K562 (cell line): ENCODE measurements at regions not wholly inside any gene's neighbourhood (a gene's known extent, or its start where the extent isn't known, plus 50 kb on each side); places are given as distances from the start of the nearest gene placed in this dataset.

ENCODE experiments used
- ATAC-seq: fragments of 200-7000 bp; cut with Tn5 transposase; 3 replicates; pipeline ENCODE4 v1.9.1; 2020; ENCODE audit warnings: moderate library complexity
- BruUV-seq: library from RNA; stranded (reverse); fragments of 400-500 nt; replicated peaks from 2 replicates; lab custom pipeline; 2021; lab: Mats Ljungman, UMichigan
- CTCF ChIA-PET: fragments of 300-600 bp; formaldehyde crosslinking; extraction: SDS; loops from one replicate; lab custom pipeline; 2021; ENCODE audit warnings: low intra/inter-chr PET ratio; lab: Yijun Ruan, JAX
- POLR2A ChIA-PET: fragments of 300-600, 350-650 bp; sonication (Branson Sonifier 250); formaldehyde crosslinking; extraction: SDS; loops from one replicate; lab custom pipeline; 2021; ENCODE audit warnings: antibody characterized with exemption, inconsistent platforms; lab: Yijun Ruan, JAX
- DNase-seq, 4 experiments: peaks; one replicate each; pipeline versions ENCODE4 v3.0.0 to v3.0.0-alpha.2; 2011 to 2018; ENCODE audit warnings: low spot score in 3 of 4, mixed read lengths in 3 of 4; ENCODE audit errors: extremely low read depth in 1 of 4
- FAIRE-seq: peaks from 2 replicates; lab custom pipeline; 2011; peaks lifted over from hg19 to GRCh38; lab: Jason Lieb, UNC
- H2AFZ ChIP-seq: 2 replicates; pipeline ENCODE4 v1.6.0; 2011; ENCODE audit warnings: low read depth, low read length, control low read depth, inconsistent platforms
- H3K27ac ChIP-seq: fragments of 200-600 bp; 3 replicates; pipeline ENCODE4 v1.8.0; 2011; ENCODE audit warnings: low read depth, mild to moderate bottlenecking, control low read depth, inconsistent platforms, low read length, moderate library complexity, mixed read lengths; ENCODE audit errors: extremely low read depth
- H3K27me3 ChIP-seq, 2 experiments: fragments of 300-600 bp in 1 of 2; 2 replicates in 1 of 2; 3 replicates in 1 of 2; pipeline versions ENCODE4 v1.6.0 to v1.8.0; 2011; ENCODE audit warnings: inconsistent platforms in 2 of 2, low read length in 2 of 2, mild to moderate bottlenecking in 1 of 2, mixed read lengths in 1 of 2, moderate library complexity in 1 of 2; ENCODE audit not compliant: control insufficient read depth in 2 of 2, insufficient read depth in 2 of 2
- H3K36me3 ChIP-seq: fragments of 300-600 bp; 3 replicates; pipeline ENCODE4 v1.8.0; 2011; ENCODE audit warnings: mild to moderate bottlenecking, low read length, inconsistent platforms; ENCODE audit not compliant: control insufficient read depth, insufficient read depth
- H3K4me1 ChIP-seq, 2 experiments: fragments of 200-600 bp in 1 of 2; replicated peaks in 1 of 2; 2 replicates in 1 of 2; 3 replicates in 1 of 2; pipeline versions ENCODE4 v1.5.1 to v1.8.0; 2011; ENCODE audit warnings: inconsistent platforms in 2 of 2, low read length in 2 of 2, mild to moderate bottlenecking in 1 of 2, mixed read lengths in 1 of 2, moderate library complexity in 1 of 2; ENCODE audit not compliant: control insufficient read depth in 2 of 2, insufficient read depth in 2 of 2
- H3K4me2 ChIP-seq: 2 replicates; pipeline ENCODE4 v1.6.1; 2011; ENCODE audit warnings: low read length, control low read depth, inconsistent platforms, mixed read lengths; ENCODE audit not compliant: insufficient read depth
- H3K4me3 ChIP-seq: fragments of 200-600 bp; sonication (generic), shearing (Covaris generic); 2 replicates; pipeline ENCODE4 v1.5.1; 2016; ENCODE audit warnings: control low read depth, inconsistent platforms
- H3K79me2 ChIP-seq: fragments of 200-600 bp; 3 replicates; pipeline ENCODE4 v1.8.0; 2011; ENCODE audit warnings: low read length, inconsistent platforms; ENCODE audit not compliant: control insufficient read depth, insufficient read depth
- H3K9ac ChIP-seq, 2 experiments: 2 replicates each; pipeline versions ENCODE4 v1.6.0 to v1.6.1; 2011; ENCODE audit warnings: low read depth in 2 of 2, low read length in 2 of 2, control low read depth in 1 of 2, inconsistent platforms in 1 of 2, mild to moderate bottlenecking in 1 of 2, mixed read lengths in 1 of 2; ENCODE audit not compliant: insufficient read depth in 1 of 2
- H3K9me1 ChIP-seq: one replicate; pipeline ENCODE4 v1.6.0; 2011; ENCODE audit warnings: inconsistent platforms, mild to moderate bottlenecking, low read length, moderate library complexity; ENCODE audit not compliant: control insufficient read depth, insufficient read depth
- H3K9me3 ChIP-seq: replicated peaks from 2 replicates; pipeline ENCODE4 v1.5.1; 2011; ENCODE audit warnings: low read depth, low read length, inconsistent platforms; ENCODE audit not compliant: control insufficient read depth, insufficient read depth
- H4K20me1 ChIP-seq: replicated peaks from 2 replicates; pipeline ENCODE4 v1.6.1; 2011; ENCODE audit warnings: low read length, inconsistent platforms, mixed read lengths; ENCODE audit not compliant: control insufficient read depth, insufficient read depth
- FOXA3 ChIP-seq, 2 experiments: fragments of 450-650 bp in 1 of 2; sonication (generic) in 1 of 2; formaldehyde crosslinking; IDR thresholded peaks in 1 of 2; conservative IDR thresholded peaks in 1 of 2; 2 replicates each; pipeline versions ENCODE4 v1.4.0 to v1.8.0; 2020 to 2022; ENCODE audit warnings: mild to moderate bottlenecking in 2 of 2, missing genetic modification reagents in 1 of 2
- THAP7 ChIP-seq: fragments of 250-450 bp; sonication (Bioruptor Pico); IDR thresholded peaks from 2 replicates; pipeline ENCODE4 v1.5.0; 2021
- ZBTB9 ChIP-seq: fragments of 450-650 bp; formaldehyde crosslinking; IDR thresholded peaks from 2 replicates; pipeline ENCODE4 v1.4.0; 2020; ENCODE audit warnings: mild to moderate bottlenecking, moderate library complexity
- WGBS: fragments of 100-300 bp; shearing (Covaris generic); methylation state at CpG from one replicate; pipeline ENCODE4 v1.1.6; 2016; ENCODE audit warnings: low coverage, mixed read lengths; ENCODE audit not compliant: insufficient coverage; ENCODE audit errors: missing lambda C conversion rate; 5-methylcytosine and 5-hydroxymethylcytosine counted together
- in situ Hi-C: fragments of 300-500 bp; cut with MboI; formaldehyde crosslinking; loops from 4 replicates; pipeline ENCODE4 v1.15.0; 2018; ENCODE audit warnings: inconsistent platforms, mixed read lengths
- intact Hi-C: fragments of 100-400 bp; cut with micrococcal nuclease; formaldehyde crosslinking; loops from 2 replicates; pipeline ENCODE4 v1.14.2; 2022

- FAIRE-seq (no peak), ATAC-seq (no peak), DNase-seq (no peak)
- Histone ChIP-seq H3K27ac (no peak overlapping the region), H3K4me1 (no peaks in the 10 kb centered on the region), H3K9ac (no peak overlapping the region), H3K9me1 (no peaks in the 10 kb centered on the region), H3K9me3 (no peaks in the 10 kb centered on the region; the same call in 1 of the 2 replicates), H2AFZ (no peak overlapping the region), H3K27me3 (peaks cover 0 to 4% of the 10 kb centered on the region in 2 experiments; a peak in 1 of 5 replicates), H4K20me1 (no peaks in the 10 kb centered on the region), H3K4me2 (no peak overlapping the region), H3K36me3 (no peaks in the 10 kb centered on the region), H3K79me2 (no peaks in the 10 kb centered on the region), H3K4me3 (no peak overlapping the region)
- CTCF ChIA-PET = no interaction called here
- POLR2A ChIA-PET = interaction anchor here (1.0 kb wide), 1 partner anchor 24 kb away, joined by 3 read pairs; no protein-coding TSS in a partner anchor
- TF ChIP-seq FOXA3 (CRISPR knock-in tag; conservative IDR thresholded peaks at IDR 0.05 in 1 of 2, IDR thresholded peaks at IDR 0.05 in 1 of 2) (no peak), ZBTB9 (CRISPR knock-in tag) (no peak), THAP7 (CRISPR knock-in tag) (no peak)
- intact Hi-C loops (no loop called here), in situ Hi-C loops (no loop called here)
- no TSS peak for BruUV-seq
- WGBS = 2% methylated on average over 4 of the region's 4 CpGs
Measured at GRCh38 chr3:16085410-16085809, 89.1 kb upstream of the GALNT15 start.
